Dendritic cell treated with granulocyte-macrophage colony-stimulating factor and Interleukin-4, amounts not matched to agents 40 ng/mL and 50 ng/mL, for 4 days (primary cell): ENCODE measurements at regions not wholly inside any gene's neighbourhood (a gene's known extent, or its start where the extent isn't known, plus 50 kb on each side); places are given as distances from the start of the nearest gene placed in this dataset.
"Not testable (repeated sequence)": the region's sequence is repeated elsewhere in the genome, so short reads cannot be mapped to it uniquely, and the experiment has no call there.

ENCODE experiments used
- H3K27ac Mint-ChIP-seq: one replicate; pipeline ENCODE4 v1.8.0; 2022; ENCODE audit warnings: mild to moderate bottlenecking, mixed read lengths
- H3K27me3 Mint-ChIP-seq: one replicate; pipeline ENCODE4 v1.8.0; 2022; ENCODE audit warnings: mild to moderate bottlenecking, mixed read lengths
- H3K36me3 Mint-ChIP-seq: one replicate; pipeline ENCODE4 v1.8.0; 2022; ENCODE audit warnings: low read depth, mixed read lengths
- H3K4me1 Mint-ChIP-seq: one replicate; pipeline ENCODE4 v1.8.0; 2022; ENCODE audit warnings: low read depth, mixed read lengths
- H3K4me3 Mint-ChIP-seq: one replicate; pipeline ENCODE4 v1.8.0; 2022; ENCODE audit warnings: mild to moderate bottlenecking, moderate library complexity, mixed read lengths
- H3K9me3 Mint-ChIP-seq: one replicate; pipeline ENCODE4 v1.8.0; 2022; ENCODE audit warnings: mixed read lengths
- intact Hi-C: fragments of 100-400 bp; cut with micrococcal nuclease; formaldehyde crosslinking; loops from one replicate; pipeline ENCODE4 v1.15.0; 2022

DNA sequence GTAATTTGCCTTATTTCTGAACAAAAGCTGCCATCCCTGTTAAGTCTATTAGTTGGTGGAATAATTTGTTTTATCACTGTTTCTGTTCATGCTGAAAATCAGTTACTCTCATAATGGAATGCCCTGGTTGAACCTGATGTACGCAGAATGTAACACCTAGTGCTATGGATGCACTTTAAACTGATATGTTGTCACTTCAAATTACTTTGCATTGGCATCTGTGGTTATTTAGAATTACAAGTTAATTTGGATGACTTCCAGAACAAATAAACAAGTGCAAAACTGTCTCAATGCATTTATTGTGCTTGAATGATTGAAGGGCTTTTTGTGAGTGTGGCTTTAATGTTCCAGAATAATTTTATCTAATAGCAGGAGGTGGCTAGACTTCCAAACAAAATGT, 368.2 kb upstream of the SLITRK5 start:
- Mint-ChIP-seq H3K9me3 (peaks cover 41% of the 10 kb centered on the region), H3K36me3 (no peaks in the 10 kb centered on the region), H3K27me3 (no peaks in the 10 kb centered on the region), H3K4me1 (no peaks in the 10 kb centered on the region), H3K4me3 (no peak overlapping the region), H3K27ac (no peak overlapping the region)
- intact Hi-C loops = no loop called here

DNA sequence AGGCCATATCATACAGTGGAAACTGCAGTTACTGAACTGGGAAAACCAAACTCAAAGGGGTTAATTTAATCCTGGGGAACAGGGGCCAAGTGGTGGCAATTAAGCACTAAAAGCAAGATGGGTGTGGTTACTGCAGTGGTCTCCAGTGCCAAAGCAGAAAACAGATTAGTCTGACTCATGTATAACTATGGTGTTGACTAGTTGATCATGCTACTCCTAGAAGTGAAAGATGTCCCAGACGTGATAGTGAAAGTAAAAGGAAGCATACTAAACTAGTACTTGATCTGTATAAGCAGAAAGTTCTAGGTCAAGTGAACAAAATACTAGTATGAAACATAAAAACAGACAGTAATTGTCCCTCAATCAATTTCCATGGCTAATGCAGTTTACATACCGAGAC, 360.0 kb upstream of the SLITRK5 start:
- Mint-ChIP-seq H3K9me3 (peaks cover 38% of the 10 kb centered on the region), H3K4me3 (no peak overlapping the region), H3K27ac (no peak overlapping the region), H3K36me3 (no peaks in the 10 kb centered on the region), H3K4me1 (no peaks in the 10 kb centered on the region), H3K27me3 (no peaks in the 10 kb centered on the region)
- intact Hi-C loops = no loop called here

DNA sequence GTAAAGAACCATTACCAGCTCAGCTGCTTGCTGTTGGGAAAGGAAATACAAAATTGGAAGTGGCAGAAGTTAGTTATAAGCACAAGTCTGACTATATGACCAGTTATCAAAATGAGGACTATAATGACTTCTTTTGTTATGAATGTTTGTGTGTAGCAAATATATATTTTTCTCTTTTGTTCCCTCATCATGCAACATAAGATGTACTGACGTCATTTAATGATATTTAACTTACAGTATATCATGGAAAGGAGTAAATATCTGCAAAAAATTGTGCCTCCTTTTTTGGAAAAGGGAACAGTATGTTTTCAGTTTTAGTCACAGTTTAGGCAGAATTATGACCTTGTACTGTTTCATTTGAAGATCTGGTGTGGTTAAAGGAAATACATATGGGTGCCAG, 356.3 kb upstream of the SLITRK5 start:
- no peaks in the 10 kb centered on the region for H3K36me3 Mint-ChIP-seq
- no peaks in the 10 kb centered on the region for H3K27me3 Mint-ChIP-seq
- H3K4me1 Mint-ChIP-seq = no peaks in the 10 kb centered on the region
- intact Hi-C loops = no loop called here
- H3K4me3 Mint-ChIP-seq = no peak overlapping the region
- H3K9me3 Mint-ChIP-seq = peaks cover 27% of the 10 kb centered on the region
- no peak overlapping the region for H3K27ac Mint-ChIP-seq

DNA sequence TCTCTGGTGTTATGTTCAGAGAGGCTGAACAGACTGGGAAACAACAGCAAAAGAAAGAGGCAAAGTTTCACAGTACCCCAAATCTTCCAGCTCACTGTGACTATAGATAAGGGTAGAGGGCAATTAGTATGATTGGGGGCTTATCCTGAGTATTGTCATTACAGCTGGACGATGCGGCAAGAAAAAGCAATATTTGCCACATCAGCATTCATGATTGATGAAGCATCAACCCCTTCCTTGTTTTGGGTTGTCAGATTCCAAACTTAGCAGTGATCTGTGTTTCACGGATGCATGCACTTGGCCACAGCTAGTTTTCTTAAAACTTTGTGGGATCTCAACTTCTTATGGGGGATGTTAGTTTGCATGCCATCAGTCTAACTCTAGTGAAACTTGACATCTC, 348.8 kb upstream of the SLITRK5 start:
- H3K4me1 Mint-ChIP-seq = no peaks in the 10 kb centered on the region
- intact Hi-C loops = no loop called here
- H3K27me3 Mint-ChIP-seq = no peaks in the 10 kb centered on the region
- no peak overlapping the region for H3K4me3 Mint-ChIP-seq
- no peak overlapping the region for H3K27ac Mint-ChIP-seq
- no peaks in the 10 kb centered on the region for H3K9me3 Mint-ChIP-seq
- no peaks in the 10 kb centered on the region for H3K36me3 Mint-ChIP-seq

GRCh38 chr13:87324558-87324957, 346.6 kb upstream of the SLITRK5 start:
- intact Hi-C loops = no loop called here
- no peaks in the 10 kb centered on the region for H3K9me3 Mint-ChIP-seq
- H3K36me3 Mint-ChIP-seq = no peaks in the 10 kb centered on the region
- no peaks in the 10 kb centered on the region for H3K4me1 Mint-ChIP-seq
- no peak overlapping the region for H3K4me3 Mint-ChIP-seq
- H3K27ac Mint-ChIP-seq = no peak overlapping the region
- H3K27me3 Mint-ChIP-seq = no peaks in the 10 kb centered on the region

- H3K36me3 Mint-ChIP-seq = no peaks in the 10 kb centered on the region
- H3K4me1 Mint-ChIP-seq = no peaks in the 10 kb centered on the region
- H3K9me3 Mint-ChIP-seq = peaks cover 40% of the 10 kb centered on the region
- no peak overlapping the region for H3K4me3 Mint-ChIP-seq
- intact Hi-C loops = no loop called here
- no peaks in the 10 kb centered on the region for H3K27me3 Mint-ChIP-seq
- H3K27ac Mint-ChIP-seq = no peak overlapping the region
Measured at GRCh38 chr13:87331178-87331577, 340.0 kb upstream of the SLITRK5 start.

DNA sequence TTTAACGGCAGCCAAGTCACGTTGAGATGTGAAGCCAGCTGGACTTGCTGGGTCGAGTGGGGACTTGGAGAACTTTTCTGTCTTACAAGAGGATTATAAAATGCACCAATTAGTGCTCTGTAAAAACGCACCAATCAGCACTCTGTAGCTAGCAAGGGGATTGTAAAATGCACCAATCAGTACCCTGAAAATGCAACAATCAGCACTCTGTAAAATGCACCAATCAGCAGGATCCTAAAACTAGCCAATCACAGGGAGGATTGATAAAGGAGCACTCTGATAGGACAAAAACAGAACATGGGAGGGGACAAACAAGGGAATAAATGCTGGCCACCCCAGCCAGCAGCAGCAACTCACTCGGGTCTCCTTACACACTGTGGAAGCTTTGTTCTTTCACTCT, 337.6 kb upstream of the SLITRK5 start:
- Mint-ChIP-seq H3K4me1 (no peaks in the 10 kb centered on the region), H3K27me3 (no peaks in the 10 kb centered on the region), H3K9me3 (peaks cover 40% of the 10 kb centered on the region), H3K27ac (no peak overlapping the region), H3K4me3 (no peak overlapping the region), H3K36me3 (no peaks in the 10 kb centered on the region)
- intact Hi-C loops = no loop called here

DNA sequence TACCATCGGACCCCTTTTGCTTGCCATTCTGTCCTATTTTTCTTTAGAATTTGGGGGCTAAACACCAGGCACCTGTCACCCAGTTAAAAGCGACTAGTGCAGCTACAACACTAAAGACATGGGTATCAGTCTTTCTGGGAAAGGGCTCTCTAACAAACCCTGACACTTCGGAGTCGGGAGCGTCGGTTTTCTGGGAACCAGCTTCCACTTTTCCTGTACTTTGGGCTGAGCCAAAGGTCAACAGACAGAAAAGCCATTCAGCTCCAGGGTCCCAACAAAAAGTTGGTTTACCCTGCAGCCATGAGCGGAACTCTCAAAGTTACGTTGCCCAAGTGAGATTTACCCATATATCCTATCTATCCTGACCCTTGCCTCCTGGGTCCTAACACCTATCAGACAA, 337.0 kb upstream of the SLITRK5 start:
- Mint-ChIP-seq H3K4me3 (no peak overlapping the region), H3K9me3 (peaks cover 40% of the 10 kb centered on the region), H3K27me3 (no peaks in the 10 kb centered on the region), H3K27ac (no peak overlapping the region), H3K36me3 (no peaks in the 10 kb centered on the region), H3K4me1 (no peaks in the 10 kb centered on the region)
- intact Hi-C loops = no loop called here

DNA sequence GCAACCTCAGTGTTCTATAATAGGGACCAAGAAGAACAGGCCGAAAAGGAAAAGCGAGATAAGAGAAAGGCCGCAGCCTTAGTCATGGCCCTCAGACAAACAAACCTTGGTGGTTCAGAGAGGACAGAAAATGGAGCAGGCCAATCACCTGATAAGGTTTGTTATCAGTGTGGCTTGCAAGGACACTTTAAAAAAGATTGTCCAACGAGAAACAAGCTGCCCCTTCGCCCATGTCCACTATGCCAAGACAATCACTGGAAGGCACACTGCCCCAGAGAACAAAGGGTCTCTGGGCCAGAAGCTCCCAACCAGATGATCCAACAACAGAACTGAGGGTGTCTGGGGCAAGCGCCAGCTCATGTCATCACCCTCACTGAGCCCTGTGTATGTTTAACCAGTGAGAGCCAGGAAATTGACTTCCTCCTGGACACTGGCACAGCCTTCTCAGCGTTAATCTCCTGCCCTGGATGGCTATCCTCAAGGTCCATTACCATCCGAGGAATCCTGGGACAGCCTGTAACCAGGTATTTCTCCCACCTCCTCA, 334.8 kb upstream of the SLITRK5 start:
- intact Hi-C loops, H3K4me3 Mint-ChIP-seq, H3K27me3 Mint-ChIP-seq, H3K36me3 Mint-ChIP-seq, H3K4me1 Mint-ChIP-seq, H3K27ac Mint-ChIP-seq: not testable (repeated sequence)
- H3K9me3 Mint-ChIP-seq = peaks cover 40% of the 10 kb centered on the region

DNA sequence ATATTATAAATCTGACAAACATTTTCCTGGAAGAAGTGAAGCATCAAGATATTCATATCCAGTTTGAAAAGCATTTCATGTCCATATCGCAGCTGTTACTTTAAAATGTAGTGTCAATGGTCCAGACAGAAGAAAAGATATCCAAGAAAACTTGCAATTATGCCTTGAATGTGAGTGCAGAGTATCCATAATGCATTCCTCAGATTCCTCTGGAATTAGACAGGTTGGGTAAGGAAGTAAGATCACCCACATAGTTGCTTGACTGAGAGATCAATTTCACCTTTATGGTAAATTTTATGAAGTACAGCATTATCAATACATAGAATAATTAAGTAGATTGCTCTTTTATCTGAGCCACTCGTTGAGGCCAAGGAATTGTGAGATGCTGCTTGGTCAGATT, 327.0 kb upstream of the SLITRK5 start:
- Mint-ChIP-seq H3K4me3 (no peak overlapping the region), H3K27me3 (no peaks in the 10 kb centered on the region), H3K9me3 (peaks cover 8% of the 10 kb centered on the region), H3K36me3 (no peaks in the 10 kb centered on the region), H3K27ac (no peak overlapping the region), H3K4me1 (no peaks in the 10 kb centered on the region)
- intact Hi-C loops = no loop called here

DNA sequence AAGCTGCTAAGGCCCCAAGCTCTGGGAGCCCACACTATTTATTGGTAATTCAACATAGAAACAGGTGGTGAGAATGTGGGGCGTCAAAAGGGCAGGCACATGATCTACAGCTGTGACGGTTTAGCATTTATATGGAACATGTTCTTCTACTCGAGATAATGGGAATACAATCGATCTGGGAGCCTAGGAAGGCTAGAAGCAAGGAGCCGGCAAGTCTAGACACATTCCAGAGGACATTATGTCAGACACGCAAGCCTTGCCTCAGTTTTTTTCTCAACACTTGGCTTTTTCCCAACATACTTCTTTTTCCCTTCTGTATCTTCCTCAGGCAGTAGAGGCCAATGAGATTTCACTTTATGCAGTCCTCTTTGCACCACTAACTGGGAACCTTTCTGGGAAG, 315.7 kb upstream of the SLITRK5 start:
- H3K4me1 Mint-ChIP-seq = no peaks in the 10 kb centered on the region
- no peaks in the 10 kb centered on the region for H3K36me3 Mint-ChIP-seq
- H3K27ac Mint-ChIP-seq = no peak overlapping the region
- H3K4me3 Mint-ChIP-seq = no peak overlapping the region
- intact Hi-C loops = no loop called here
- H3K9me3 Mint-ChIP-seq = peaks cover 39% of the 10 kb centered on the region
- H3K27me3 Mint-ChIP-seq = no peaks in the 10 kb centered on the region

- H3K4me3 Mint-ChIP-seq = no peak overlapping the region
- H3K27ac Mint-ChIP-seq = no peak overlapping the region
- intact Hi-C loops = no loop called here
- peaks cover 39% of the 10 kb centered on the region for H3K9me3 Mint-ChIP-seq
- no peaks in the 10 kb centered on the region for H3K27me3 Mint-ChIP-seq
- no peaks in the 10 kb centered on the region for H3K4me1 Mint-ChIP-seq
- no peaks in the 10 kb centered on the region for H3K36me3 Mint-ChIP-seq
Measured at GRCh38 chr13:87356314-87356713, 314.9 kb upstream of the SLITRK5 start.

DNA sequence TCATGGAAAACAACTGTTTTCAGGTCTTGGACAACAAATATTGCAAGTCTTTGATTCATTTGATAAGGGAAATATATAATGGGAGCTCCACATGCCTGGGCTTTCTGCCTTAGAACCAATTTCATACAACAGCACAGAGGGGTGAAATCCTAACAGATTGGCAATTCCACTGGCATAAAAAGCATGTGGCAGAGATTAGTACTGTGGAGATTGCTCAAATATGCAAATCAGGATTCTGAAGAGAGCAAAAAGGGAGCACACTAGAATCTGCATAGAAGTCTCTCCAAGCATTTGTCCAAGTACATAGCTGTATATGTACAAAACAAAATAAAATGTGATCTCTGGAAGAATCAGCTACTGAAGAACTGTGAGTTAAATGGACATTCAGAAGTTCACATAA, 312.9 kb upstream of the SLITRK5 start:
- Mint-ChIP-seq H3K36me3 (no peaks in the 10 kb centered on the region), H3K4me3 (no peak overlapping the region), H3K9me3 (peaks cover 33% of the 10 kb centered on the region), H3K27ac (no peak overlapping the region), H3K4me1 (no peaks in the 10 kb centered on the region), H3K27me3 (no peaks in the 10 kb centered on the region)
- intact Hi-C loops = no loop called here

- Mint-ChIP-seq H3K9me3 (peaks cover 16% of the 10 kb centered on the region), H3K27me3 (no peaks in the 10 kb centered on the region), H3K4me1 (no peaks in the 10 kb centered on the region), H3K36me3 (no peaks in the 10 kb centered on the region), H3K4me3 (no peak overlapping the region), H3K27ac (no peak overlapping the region)
- intact Hi-C loops = no loop called here
Measured at GRCh38 chr13:87361216-87361615, 310.0 kb upstream of the SLITRK5 start.

DNA sequence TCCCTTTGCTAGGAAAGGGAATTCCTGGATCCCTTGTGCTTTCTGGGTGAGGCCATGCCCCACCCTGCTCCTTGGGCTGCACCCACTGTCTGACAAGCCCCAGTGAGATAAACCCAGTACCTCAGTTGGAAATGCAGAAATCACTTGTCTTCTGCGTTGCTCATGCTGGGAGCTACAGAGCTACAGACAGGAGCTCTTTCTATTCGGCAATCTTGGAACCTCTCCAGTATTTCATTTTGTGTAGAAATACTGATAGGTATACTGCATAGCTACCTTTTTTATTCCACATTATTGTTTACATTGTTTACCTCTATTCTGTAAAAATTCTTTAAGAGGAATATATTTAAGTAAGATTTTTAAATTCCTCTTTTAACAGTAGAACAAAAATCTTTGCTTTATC, 302.5 kb upstream of the SLITRK5 start:
- intact Hi-C loops = no loop called here
- Mint-ChIP-seq H3K36me3 (no peaks in the 10 kb centered on the region), H3K27ac (no peak overlapping the region), H3K4me1 (no peaks in the 10 kb centered on the region), H3K4me3 (no peak overlapping the region), H3K27me3 (no peaks in the 10 kb centered on the region), H3K9me3 (peaks cover 34% of the 10 kb centered on the region)
